ENCODE measurements at regions not wholly inside any gene's neighbourhood (a gene's known extent, or its start where the extent isn't known, plus 50 kb on each side); places are given as distances from the start of the nearest gene placed in this dataset.

DNA sequence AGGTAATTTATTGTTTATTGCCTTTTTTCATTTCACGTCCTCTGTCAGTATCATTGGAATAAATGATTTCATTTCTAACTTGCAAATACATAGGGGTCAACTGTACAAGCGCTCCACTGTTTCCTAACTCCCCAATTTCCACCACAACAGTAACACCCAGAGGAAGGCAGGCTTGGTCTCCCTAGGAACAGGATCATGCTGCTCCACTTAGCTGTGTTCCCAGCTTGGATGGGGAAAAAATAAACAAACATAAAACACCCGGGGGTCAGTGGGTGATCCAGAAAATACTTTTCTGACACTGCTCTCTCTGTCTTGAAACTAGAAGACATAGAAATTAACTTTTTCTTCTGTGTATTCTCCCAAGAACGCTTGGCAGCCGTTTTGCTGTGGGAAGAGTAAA, 772.5 kb downstream of the TRIML1 start:
- no peak for TF ChIP-seq GATA3 (IDR thresholded peaks at IDR 0.05; ENCODE audit: low read depth, low read length)
- TF ChIP-seq GATA2 (IDR thresholded peaks at IDR 0.05; ENCODE audit: low read depth, low read length), result no peak

DNA sequence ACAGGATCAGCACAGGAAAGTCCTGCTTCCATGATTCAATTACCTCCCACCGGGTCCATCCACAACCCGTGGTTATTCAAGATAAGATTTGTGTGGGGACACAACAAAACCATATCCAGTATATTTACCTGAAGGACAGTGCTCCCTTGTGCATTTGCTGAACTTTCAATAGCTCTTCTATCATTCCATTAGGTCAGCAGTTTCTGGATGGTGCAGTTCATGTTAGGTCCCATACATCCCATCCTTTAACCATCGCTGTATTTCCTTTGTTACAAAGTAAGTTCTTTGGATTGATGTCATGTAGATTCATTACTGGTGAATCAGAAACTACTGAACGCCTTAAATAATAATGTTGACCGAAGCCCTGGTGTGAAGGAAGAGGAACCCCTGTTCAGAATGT, 775.9 kb downstream of the TRIML1 start:
- no peak for TF ChIP-seq GATA3 (IDR thresholded peaks at IDR 0.05; ENCODE audit: low read depth, low read length)
- no peak for TF ChIP-seq GATA2 (IDR thresholded peaks at IDR 0.05; ENCODE audit: low read depth, low read length)

DNA sequence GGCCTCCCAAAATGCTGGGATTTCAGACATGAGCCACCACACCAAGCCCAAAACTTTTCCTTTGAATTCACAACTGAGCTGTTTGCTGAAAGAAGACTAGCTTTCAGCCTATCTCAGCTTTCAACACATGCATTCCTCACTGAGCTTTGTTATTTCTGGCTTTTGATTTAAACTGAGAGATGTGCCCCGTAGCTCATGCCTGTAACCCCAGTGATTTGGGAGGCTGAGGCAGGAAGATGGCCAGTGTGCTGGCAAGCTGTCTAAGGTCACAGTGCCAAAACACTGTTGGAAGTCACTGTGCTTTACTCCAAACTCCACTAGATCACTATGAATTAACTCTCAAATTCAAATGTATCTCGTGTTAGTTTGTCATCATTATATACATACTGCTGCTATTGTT, 779.5 kb downstream of the TRIML1 start:
- no peak for TF ChIP-seq GATA2 (IDR thresholded peaks at IDR 0.05; ENCODE audit: low read depth, low read length)
- TF ChIP-seq GATA3 (IDR thresholded peaks at IDR 0.05; ENCODE audit: low read depth, low read length), result no peak

DNA sequence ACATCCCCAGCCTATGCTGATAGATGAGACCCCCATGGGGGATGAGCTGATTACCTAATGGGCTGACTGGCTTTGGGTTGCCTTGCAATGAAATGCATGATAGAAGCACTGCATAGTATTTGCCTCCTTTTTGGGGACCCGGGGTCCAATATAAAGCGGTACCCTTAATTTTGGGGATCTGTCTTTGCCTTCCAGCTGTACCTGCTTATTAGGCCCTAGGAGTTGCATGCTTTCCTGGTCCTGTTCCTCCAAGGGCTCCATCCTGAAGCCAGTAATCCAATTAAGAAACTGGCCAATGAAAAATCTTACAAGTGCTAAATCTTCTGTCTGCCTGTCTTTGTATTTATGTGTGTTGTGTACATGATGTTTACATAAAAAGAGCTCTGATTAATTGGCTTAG, 791.6 kb downstream of the TRIML1 start:
- TF ChIP-seq GATA2 (IDR thresholded peaks at IDR 0.05; ENCODE audit: low read depth, low read length) (no peak), GATA3 (IDR thresholded peaks at IDR 0.05; ENCODE audit: low read depth, low read length) (no peak)

DNA sequence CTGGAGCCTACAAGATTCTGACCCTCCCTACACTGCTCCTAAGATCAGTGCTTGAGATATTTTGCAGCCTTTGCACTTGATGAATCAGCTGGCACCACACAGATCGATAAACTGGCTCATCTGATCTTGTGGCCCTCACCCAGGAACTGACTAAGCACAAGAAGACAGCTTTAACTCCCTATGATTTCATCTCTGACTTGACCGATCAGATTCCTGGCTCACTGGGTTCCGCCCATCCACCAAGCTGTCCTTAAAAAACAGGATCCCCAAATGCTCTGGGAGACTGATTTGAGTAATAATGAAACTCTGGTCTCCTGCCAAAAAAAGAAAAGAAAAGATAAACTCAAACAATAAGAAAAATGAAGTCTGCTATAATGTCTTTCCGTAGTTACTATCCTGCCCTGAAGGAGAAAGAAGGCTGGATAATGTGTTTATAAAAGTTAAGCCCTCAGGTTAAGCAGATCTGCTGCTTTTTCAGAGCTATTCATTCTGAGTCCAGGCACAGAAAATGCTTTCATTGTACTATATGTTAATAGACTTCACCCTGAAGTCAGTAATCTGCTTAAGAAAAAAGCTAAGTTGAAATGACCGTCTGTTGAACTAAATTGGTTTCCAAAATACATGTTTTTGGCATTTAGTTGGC, 795.2 kb downstream of the TRIML1 start:
- TF ChIP-seq GATA2 (IDR thresholded peaks at IDR 0.05; ENCODE audit: low read depth, low read length), result no peak
- TF ChIP-seq GATA3 (IDR thresholded peaks at IDR 0.05; ENCODE audit: low read depth, low read length), result no peak

DNA sequence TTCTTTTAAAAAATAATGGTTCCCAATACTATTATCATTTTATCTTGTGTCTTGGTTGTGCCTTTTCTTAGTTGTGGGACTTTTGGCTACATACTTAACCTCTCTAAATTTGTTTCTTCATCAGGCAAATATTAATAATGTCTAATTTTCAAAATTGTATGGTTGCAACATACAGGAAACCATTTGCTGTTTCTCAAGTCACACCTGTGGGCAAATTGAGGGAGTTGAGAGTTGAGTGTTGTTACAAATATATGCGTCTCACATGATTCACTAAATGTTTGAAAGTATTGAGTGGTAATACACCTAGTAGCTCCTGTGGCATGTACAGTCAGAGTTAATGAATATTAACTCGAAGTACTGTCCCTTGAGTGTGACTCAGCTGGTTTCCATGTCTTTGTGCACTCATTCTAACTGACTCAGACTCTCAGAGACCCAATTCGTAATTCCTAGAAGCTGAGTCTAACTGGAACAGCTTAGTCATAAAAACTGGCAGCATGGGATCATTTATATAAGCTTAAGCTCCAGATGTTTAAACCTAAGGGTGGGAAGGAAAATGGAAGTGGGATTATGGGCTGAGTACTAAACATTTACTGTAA, 802.4 kb downstream of the TRIML1 start:
- TF ChIP-seq GATA2 (IDR thresholded peaks at IDR 0.05; ENCODE audit: low read depth, low read length) (no peak), GATA3 (IDR thresholded peaks at IDR 0.05; ENCODE audit: low read depth, low read length) (no peak)

DNA sequence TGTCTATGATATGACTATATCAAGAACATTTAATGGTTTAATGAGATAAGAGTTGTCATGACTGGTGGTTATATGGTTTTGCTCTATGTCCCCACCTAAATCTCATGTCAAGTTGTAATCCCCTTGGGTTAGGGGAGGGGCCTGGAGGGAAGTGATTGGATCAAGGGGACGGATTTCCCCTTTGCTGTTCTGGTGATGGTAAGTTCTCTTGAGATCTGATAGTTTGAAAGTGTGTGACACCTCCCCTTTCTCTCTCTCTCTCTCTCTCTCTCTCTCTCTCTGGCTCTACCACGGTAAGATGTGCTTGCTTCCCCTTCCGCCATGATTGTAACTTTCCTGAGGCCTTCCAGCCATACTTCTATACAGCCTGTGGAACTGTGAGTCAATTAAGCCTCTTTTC, 803.4 kb downstream of the TRIML1 start:
- TF ChIP-seq GATA3 (IDR thresholded peaks at IDR 0.05; ENCODE audit: low read depth, low read length) (no peak), GATA2 (IDR thresholded peaks at IDR 0.05; ENCODE audit: low read depth, low read length) (no peak)

DNA sequence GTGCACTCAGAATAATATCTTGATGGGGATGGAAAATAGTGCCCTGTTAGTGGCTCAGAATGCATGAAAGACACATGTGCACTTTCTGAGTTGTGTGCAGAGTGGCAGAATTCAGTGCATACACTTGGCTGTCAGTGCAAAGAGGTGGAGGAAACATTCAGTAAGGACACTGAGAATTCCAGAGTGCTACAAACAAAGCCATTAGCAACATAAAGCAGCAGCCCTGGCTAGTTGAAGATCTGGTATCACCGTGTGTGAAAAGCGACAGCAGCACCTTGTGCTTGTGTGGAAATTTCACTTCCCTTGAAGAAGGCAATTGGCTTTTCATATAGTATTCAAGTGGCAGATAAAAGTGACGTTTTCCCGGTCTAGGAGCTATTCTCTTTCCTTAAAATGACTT, 810.4 kb downstream of the TRIML1 start:
- TF ChIP-seq GATA3 (IDR thresholded peaks at IDR 0.05; ENCODE audit: low read depth, low read length), result no peak
- TF ChIP-seq GATA2 (IDR thresholded peaks at IDR 0.05; ENCODE audit: low read depth, low read length), result no peak

DNA sequence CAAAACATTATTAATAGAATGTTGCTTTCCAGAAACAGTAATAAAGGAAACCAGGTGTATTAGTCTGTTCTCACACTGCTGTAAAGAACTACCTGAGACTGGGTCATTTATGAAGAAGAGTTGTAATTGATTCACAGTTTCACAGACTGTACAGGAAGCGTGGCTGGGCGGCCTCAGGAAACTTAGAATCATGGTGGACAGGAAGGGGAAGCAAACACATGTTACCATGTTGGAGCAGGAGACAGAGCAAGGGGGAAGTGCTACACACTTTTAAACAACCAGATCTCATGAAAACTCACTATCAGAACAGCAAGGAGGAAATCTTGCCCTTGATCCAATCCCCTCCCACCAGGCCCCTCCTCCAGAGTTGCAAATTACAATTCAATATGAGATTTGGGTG, 815.8 kb downstream of the TRIML1 start:
- TF ChIP-seq GATA2 (IDR thresholded peaks at IDR 0.05; ENCODE audit: low read depth, low read length) (no peak), GATA3 (IDR thresholded peaks at IDR 0.05; ENCODE audit: low read depth, low read length) (no peak)

DNA sequence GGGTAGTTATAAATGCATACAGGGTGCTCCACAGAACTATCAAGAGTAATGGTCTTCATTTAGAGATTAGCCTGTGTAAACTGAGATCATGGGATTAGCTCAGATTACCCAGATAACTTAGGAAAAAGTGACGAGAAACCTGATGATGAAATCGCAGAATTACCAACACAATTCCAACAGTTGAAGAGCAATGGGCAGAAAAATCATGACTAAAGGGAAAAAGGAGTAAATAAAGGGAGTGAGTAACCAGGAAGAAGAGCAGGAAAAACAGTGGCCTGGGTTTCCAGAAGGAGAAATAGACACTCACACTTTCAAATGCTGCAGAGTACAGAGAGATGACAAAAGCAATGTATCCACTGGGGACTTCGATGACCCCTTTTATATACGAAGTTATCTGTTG, 817.3 kb downstream of the TRIML1 start:
- TF ChIP-seq GATA3 (IDR thresholded peaks at IDR 0.05; ENCODE audit: low read depth, low read length) (no peak), GATA2 (IDR thresholded peaks at IDR 0.05; ENCODE audit: low read depth, low read length) (no peak)

DNA sequence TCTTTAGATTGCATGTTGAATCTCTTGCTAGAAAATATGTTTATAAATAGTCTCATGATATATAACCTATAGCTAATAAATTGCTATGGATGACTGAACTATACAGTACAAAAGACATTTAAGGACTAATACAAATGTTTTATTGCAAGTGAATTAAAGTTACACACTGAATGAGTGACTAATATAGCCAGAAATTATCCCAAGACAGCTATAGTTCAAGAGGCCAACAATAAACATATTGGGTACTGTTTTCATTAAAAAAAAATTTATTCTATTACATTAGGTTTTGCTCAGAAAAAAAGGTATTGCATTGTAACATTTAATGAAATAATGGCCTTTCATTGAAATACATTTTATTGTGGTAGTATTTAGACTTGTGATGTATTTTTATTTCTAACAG, 819.1 kb downstream of the TRIML1 start:
- TF ChIP-seq GATA3 (IDR thresholded peaks at IDR 0.05; ENCODE audit: low read depth, low read length), result no peak
- no peak for TF ChIP-seq GATA2 (IDR thresholded peaks at IDR 0.05; ENCODE audit: low read depth, low read length)

DNA sequence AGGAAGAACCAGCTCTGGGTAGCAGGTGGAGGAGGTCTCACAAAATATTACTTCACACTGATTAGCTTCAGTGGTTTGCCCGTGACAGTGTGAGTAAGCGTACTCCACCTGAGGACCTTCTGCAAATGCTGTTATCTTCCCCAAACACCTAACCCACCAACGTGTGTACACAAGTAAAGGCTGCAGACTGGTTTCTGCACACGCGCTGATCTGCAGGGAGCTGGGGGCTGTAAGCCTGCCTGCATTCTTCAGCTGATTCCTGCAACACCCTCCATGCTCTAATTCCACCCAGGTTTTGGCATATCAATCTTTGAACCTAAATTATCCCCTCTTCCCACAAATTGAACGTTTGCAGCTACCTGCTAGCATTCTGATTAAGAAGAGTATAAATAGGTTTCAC, 820.2 kb downstream of the TRIML1 start:
- TF ChIP-seq GATA3 (IDR thresholded peaks at IDR 0.05; ENCODE audit: low read depth, low read length) (no peak), GATA2 (IDR thresholded peaks at IDR 0.05; ENCODE audit: low read depth, low read length) (no peak)

DNA sequence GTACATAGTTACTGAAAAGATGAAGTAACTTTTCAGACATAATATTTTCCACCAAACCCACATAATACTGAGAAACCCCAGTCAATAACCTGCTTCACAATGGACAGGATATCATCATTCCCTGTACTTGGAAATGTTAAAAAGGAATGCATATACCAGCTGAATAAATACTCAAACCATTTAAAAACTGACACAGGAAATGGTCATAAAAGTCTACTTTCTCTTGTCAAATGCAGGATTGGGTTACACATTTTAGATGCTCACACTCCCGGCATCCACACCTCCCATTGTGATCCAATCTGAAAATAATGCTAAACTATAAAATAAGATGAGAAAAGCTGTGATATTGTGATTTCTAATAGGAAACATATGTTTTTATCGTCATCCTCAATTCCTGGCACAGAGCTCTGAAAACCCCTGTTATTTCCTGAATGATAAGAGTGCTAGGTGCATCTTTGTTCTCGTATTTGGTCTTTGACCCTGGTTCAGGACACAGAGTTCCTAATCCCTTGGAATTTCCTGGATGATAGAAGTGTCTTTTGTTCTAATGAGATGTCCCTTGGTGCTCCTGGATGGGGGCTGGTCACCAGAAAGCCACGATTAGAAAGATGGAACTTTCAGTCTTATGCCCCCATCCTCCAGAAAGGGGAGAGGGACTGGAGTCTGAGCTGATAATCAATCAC, 821.3 kb downstream of the TRIML1 start:
- TF ChIP-seq GATA2 (IDR thresholded peaks at IDR 0.05; ENCODE audit: low read depth, low read length) (no peak), GATA3 (IDR thresholded peaks at IDR 0.05; ENCODE audit: low read depth, low read length) (no peak)

DNA sequence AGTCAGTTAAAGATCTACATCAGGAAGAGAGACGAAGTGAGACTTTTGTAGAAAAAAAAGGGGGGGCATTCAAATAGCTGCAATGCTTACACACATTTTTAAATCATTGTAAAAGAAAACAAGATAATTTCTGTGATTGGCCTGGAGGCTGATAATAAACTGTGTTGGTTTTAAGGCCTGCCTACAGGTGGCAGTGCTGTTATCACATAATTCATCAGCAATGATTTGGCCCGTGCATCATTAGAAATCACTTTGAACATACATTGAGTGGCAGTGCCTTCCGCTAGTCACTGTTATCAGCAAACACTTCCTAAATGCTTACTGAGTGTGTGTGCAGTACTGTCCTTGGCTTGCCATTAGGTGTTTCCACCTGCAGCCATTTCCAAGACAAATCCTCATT, 831.9 kb downstream of the TRIML1 start:
- TF ChIP-seq GATA2 (IDR thresholded peaks at IDR 0.05; ENCODE audit: low read depth, low read length) (no peak), GATA3 (IDR thresholded peaks at IDR 0.05; ENCODE audit: low read depth, low read length) (no peak)

DNA sequence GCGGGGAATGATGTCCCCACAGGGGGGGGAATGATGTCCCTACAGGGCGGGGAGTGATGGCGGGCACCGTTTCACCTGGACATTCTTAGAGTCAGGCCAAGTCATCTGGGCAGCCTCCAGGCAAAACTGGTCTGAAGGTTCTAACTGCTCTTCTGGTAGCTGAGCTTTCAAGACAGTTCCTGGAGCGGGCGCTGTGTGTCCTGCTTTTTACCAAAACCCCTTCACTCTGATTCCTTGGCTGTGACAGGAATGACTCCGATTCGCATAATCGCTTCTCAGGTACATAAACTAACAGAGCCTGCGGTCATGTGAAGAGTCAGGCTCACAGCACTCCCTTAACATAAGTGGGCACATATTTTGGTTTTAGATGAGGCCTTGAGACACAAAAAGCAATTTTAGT, 836.0 kb downstream of the TRIML1 start:
- no peak for TF ChIP-seq GATA2 (IDR thresholded peaks at IDR 0.05; ENCODE audit: low read depth, low read length)
- no peak for TF ChIP-seq GATA3 (IDR thresholded peaks at IDR 0.05; ENCODE audit: low read depth, low read length)

All from SH-SY5Y (cell line).